H1 (cell line): ENCODE measurements at regions not wholly inside any gene's neighbourhood (a gene's known extent, or its start where the extent isn't known, plus 50 kb on each side); places are given as distances from the start of the nearest gene placed in this dataset.
"Not testable (repeated sequence)": the region's sequence is repeated elsewhere in the genome, so short reads cannot be mapped to it uniquely, and the experiment has no call there.

ENCODE experiments used
- CTCF ChIA-PET: fragments of 300-600 bp; sonication (Branson Sonifier 250); formaldehyde crosslinking; loops from one replicate; lab custom pipeline; 2021; ENCODE audit not compliant: partially characterized antibody; lab: Charles Lee
- POLR2A ChIA-PET: fragments of 300-600 bp; sonication (Branson Sonifier 250); formaldehyde crosslinking; loops from one replicate; lab custom pipeline; 2021; ENCODE audit warnings: inconsistent platforms; ENCODE audit not compliant: partially characterized antibody; lab: Charles Lee
- DNase-seq, 2 experiments: peaks; one replicate each; pipeline versions ENCODE4 v3.0.0 to v3.0.0-alpha.2; 2010 to 2022; ENCODE audit warnings: low spot score in 2 of 2, low read depth in 1 of 2, mixed read lengths in 1 of 2
- FAIRE-seq: peaks from 2 replicates; lab custom pipeline; 2011; peaks lifted over from hg19 to GRCh38; lab: Jason Lieb, UNC
- H2AFZ ChIP-seq: 2 replicates; pipeline ENCODE4 v1.8.1; 2012; ENCODE audit warnings: low read length, inconsistent platforms
- H2AK5ac ChIP-seq: 2 replicates; pipeline ENCODE4 v1.6.1; 2013; ENCODE audit warnings: low read depth, low read length
- H2BK120ac ChIP-seq: replicated peaks from 2 replicates; pipeline ENCODE3; 2013; ENCODE audit warnings: low read depth, low read length, inconsistent platforms
- H2BK12ac ChIP-seq: 2 replicates; pipeline ENCODE4 v1.6.1; 2013; ENCODE audit warnings: low read depth, low read length
- H2BK15ac ChIP-seq: 2 replicates; pipeline ENCODE4 v1.6.1; 2013; ENCODE audit warnings: low read length
- H2BK20ac ChIP-seq: 2 replicates; pipeline ENCODE4 v1.6.1; 2013; ENCODE audit warnings: low read length
- H2BK5ac ChIP-seq: 2 replicates; pipeline ENCODE4 v1.6.1; 2013; ENCODE audit warnings: low read depth, low read length
- H3K14ac ChIP-seq: 2 replicates; pipeline ENCODE4 v1.6.1; 2013; ENCODE audit warnings: inconsistent platforms; ENCODE audit not compliant: insufficient read length
- H3K18ac ChIP-seq: 2 replicates; pipeline ENCODE4 v1.6.1; 2013; ENCODE audit warnings: low read length; ENCODE audit errors: extremely low read depth
- H3K23ac ChIP-seq: 2 replicates; pipeline ENCODE4 v1.6.1; 2013; ENCODE audit warnings: inconsistent platforms; ENCODE audit not compliant: insufficient read length
- H3K23me2 ChIP-seq: 2 replicates; pipeline ENCODE4 v1.6.1; 2013; ENCODE audit warnings: low read depth, low read length
- H3K27ac ChIP-seq: 2 replicates; pipeline ENCODE4 v1.6.1; 2011; ENCODE audit warnings: low read depth, low read length, inconsistent platforms
- H3K27me3 ChIP-seq, 4 experiments: replicated peaks in 1 of 4; 1 replicate in 1 of 4; 2 replicates in 3 of 4; pipeline versions ENCODE4 v1.6.1 to v1.8.1; 2011 to 2013; ENCODE audit warnings: low read length in 3 of 4, mild to moderate bottlenecking in 3 of 4, inconsistent platforms in 2 of 4, mixed read lengths in 2 of 4, moderate library complexity in 1 of 4; ENCODE audit not compliant: control insufficient read depth in 3 of 4, insufficient read depth in 3 of 4; ENCODE audit errors: extremely low read depth in 1 of 4
- H3K36me3 ChIP-seq, 4 experiments: 2 replicates each; pipeline versions ENCODE4 v1.6.1 to v1.8.1; 2011 to 2013; ENCODE audit warnings: mild to moderate bottlenecking in 4 of 4, low read length in 3 of 4, moderate library complexity in 2 of 4, control low read depth in 1 of 4, inconsistent platforms in 1 of 4; ENCODE audit not compliant: insufficient read depth in 4 of 4, control insufficient read depth in 2 of 4
- H3K4ac ChIP-seq: replicated peaks from 2 replicates; pipeline ENCODE3; 2013; ENCODE audit warnings: low read length, low read depth, mixed read lengths, inconsistent platforms; ENCODE audit not compliant: insufficient read length
- H3K4me1 ChIP-seq, 4 experiments: replicated peaks in 1 of 4; 1 replicate in 1 of 4; 2 replicates in 3 of 4; pipeline versions ENCODE4 v1.6.1 to v1.8.1; 2011 to 2013; ENCODE audit warnings: low read length in 3 of 4, inconsistent platforms in 2 of 4, mixed read lengths in 1 of 4; ENCODE audit not compliant: insufficient read depth in 4 of 4, control insufficient read depth in 3 of 4
- H3K4me2 ChIP-seq, 2 experiments: 2 replicates each; pipeline versions ENCODE4 v1.6.1 to v1.8.1; 2011 to 2013; ENCODE audit warnings: low read depth in 2 of 2, low read length in 2 of 2, control low read depth in 1 of 2, inconsistent platforms in 1 of 2, mild to moderate bottlenecking in 1 of 2; ENCODE audit not compliant: insufficient read depth in 1 of 2
- H3K4me3 ChIP-seq, 4 experiments: fragments of 200-600, 300-600 bp in 1 of 4; sonication (generic), shearing (Covaris generic), sonication (Bioruptor Twin) in 1 of 4; 2 replicates each; pipeline versions ENCODE4 v1.5.1 to v1.8.1; 2011 to 2016; ENCODE audit warnings: low read length in 4 of 4, low read depth in 3 of 4, control low read depth in 2 of 4, inconsistent platforms in 2 of 4, mild to moderate bottlenecking in 2 of 4, mixed read lengths in 1 of 4, moderate library complexity in 1 of 4; ENCODE audit not compliant: insufficient read depth in 2 of 4; ENCODE audit errors: extremely low read depth in 1 of 4
- H3K56ac ChIP-seq: replicated peaks from 2 replicates; pipeline ENCODE3; 2013; ENCODE audit warnings: low read depth, mild to moderate bottlenecking, mixed read lengths, low read length, inconsistent platforms; ENCODE audit not compliant: insufficient read length
- H3K79me1 ChIP-seq: 2 replicates; pipeline ENCODE4 v1.6.1; 2013; ENCODE audit warnings: low read depth, low read length, control low read depth
- H3K79me2 ChIP-seq, 2 experiments: 2 replicates each; pipeline versions ENCODE4 v1.6.1 to v1.8.1; 2012 to 2013; ENCODE audit warnings: low read length in 2 of 2, mild to moderate bottlenecking in 2 of 2, inconsistent platforms in 1 of 2; ENCODE audit not compliant: insufficient read depth in 2 of 2, control insufficient read depth in 1 of 2
- H3K9ac ChIP-seq, 4 experiments: replicated peaks in 1 of 4; 1 replicate in 1 of 4; 2 replicates in 3 of 4; pipeline versions ENCODE4 v1.6.1 to v1.8.1; 2011 to 2013; ENCODE audit warnings: low read depth in 3 of 4, low read length in 3 of 4, control low read depth in 2 of 4, mild to moderate bottlenecking in 2 of 4, moderate library complexity in 2 of 4, inconsistent platforms in 1 of 4; ENCODE audit errors: extremely low read depth in 1 of 4
- H3K9me3 ChIP-seq, 2 experiments: 2 replicates each; pipeline versions ENCODE4 v1.6.1 to v1.8.1; 2012 to 2013; ENCODE audit warnings: mild to moderate bottlenecking in 2 of 2, moderate library complexity in 2 of 2, control low read depth in 1 of 2, inconsistent platforms in 1 of 2, low read depth in 1 of 2, low read length in 1 of 2, mixed read lengths in 1 of 2; ENCODE audit not compliant: insufficient read depth in 2 of 2
- H4K20me1 ChIP-seq, 2 experiments: replicated peaks in 1 of 2; 2 replicates each; pipeline versions ENCODE3 to v1.8.1; 2011 to 2013; ENCODE audit warnings: inconsistent platforms in 2 of 2, low read length in 2 of 2, mild to moderate bottlenecking in 1 of 2; ENCODE audit not compliant: insufficient read depth in 2 of 2, control insufficient read depth in 1 of 2
- H4K5ac ChIP-seq: 2 replicates; pipeline ENCODE4 v1.6.1; 2013; ENCODE audit warnings: low read length, low read depth, mixed read lengths, inconsistent platforms; ENCODE audit not compliant: insufficient read length
- H4K8ac ChIP-seq: 2 replicates; pipeline ENCODE4 v1.8.0; 2013; ENCODE audit warnings: mild to moderate bottlenecking, moderate library complexity, low read length, inconsistent platforms; ENCODE audit not compliant: insufficient read depth; ENCODE audit errors: extremely low read depth
- H4K91ac ChIP-seq: replicated peaks from 2 replicates; pipeline ENCODE3; 2013; ENCODE audit warnings: low read length, mixed read lengths, inconsistent platforms; ENCODE audit not compliant: insufficient read length
- WGBS, 2 experiments: shearing (Covaris generic) in 1 of 2; methylation state at CpG; one replicate each; pipeline versions ENCODE4 v1.1.6 to v1.1.7; 2013 to 2015; ENCODE audit warnings: low lambda C conversion rate in 2 of 2, mixed read lengths in 2 of 2, inconsistent platforms in 1 of 2, low coverage in 1 of 2, missing lambda C conversion rate in 1 of 2; ENCODE audit not compliant: insufficient replicate concordance in 2 of 2, insufficient coverage in 1 of 2, insufficient read length in 1 of 2; ENCODE audit errors: extremely low coverage in 1 of 2, missing lambda C conversion rate in 1 of 2; 5-methylcytosine and 5-hydroxymethylcytosine counted together

GRCh38 chr1:94289244-94289643 lies 51.9 kb upstream of the ARHGAP29 start:
- H3K27me3 ChIP-seq, H4K91ac ChIP-seq, H2BK20ac ChIP-seq, POLR2A ChIA-PET, H3K9ac ChIP-seq, H3K4me1 ChIP-seq, H3K18ac ChIP-seq, H3K4me2 ChIP-seq, H4K5ac ChIP-seq, H2BK12ac ChIP-seq, H3K23ac ChIP-seq, H2BK120ac ChIP-seq, H3K27ac ChIP-seq, H3K4ac ChIP-seq, H3K9me3 ChIP-seq, H3K56ac ChIP-seq, H2AFZ ChIP-seq, H3K14ac ChIP-seq, H3K23me2 ChIP-seq, H2AK5ac ChIP-seq, H2BK5ac ChIP-seq, H3K79me2 ChIP-seq, H3K36me3 ChIP-seq, H3K79me1 ChIP-seq, H4K8ac ChIP-seq, H3K4me3 ChIP-seq, H2BK15ac ChIP-seq, FAIRE-seq, H4K20me1 ChIP-seq, CTCF ChIA-PET, DNase-seq: not testable (repeated sequence)
- 82% methylated on average over 1 of the region's 1 CpG; no CpG with 5 or more reads in 1 of the 2 experiments for WGBS, 2 experiments
